NT2/D1 (cell line): ENCODE measurements at regions not wholly inside any gene's neighbourhood (a gene's known extent, or its start where the extent isn't known, plus 50 kb on each side); places are given as distances from the start of the nearest gene placed in this dataset.

Experiments
- SUZ12 ChIP-seq: IDR thresholded peaks from 2 replicates; pipeline ENCODE4 v1.6.1; 2011; ENCODE audit not compliant: insufficient read length, insufficient read depth; ENCODE audit errors: extremely low read depth
- ZNF274 ChIP-seq: IDR thresholded peaks from 2 replicates; pipeline ENCODE4 v1.6.1; 2011; ENCODE audit warnings: mild to moderate bottlenecking, low read depth, low read length

DNA sequence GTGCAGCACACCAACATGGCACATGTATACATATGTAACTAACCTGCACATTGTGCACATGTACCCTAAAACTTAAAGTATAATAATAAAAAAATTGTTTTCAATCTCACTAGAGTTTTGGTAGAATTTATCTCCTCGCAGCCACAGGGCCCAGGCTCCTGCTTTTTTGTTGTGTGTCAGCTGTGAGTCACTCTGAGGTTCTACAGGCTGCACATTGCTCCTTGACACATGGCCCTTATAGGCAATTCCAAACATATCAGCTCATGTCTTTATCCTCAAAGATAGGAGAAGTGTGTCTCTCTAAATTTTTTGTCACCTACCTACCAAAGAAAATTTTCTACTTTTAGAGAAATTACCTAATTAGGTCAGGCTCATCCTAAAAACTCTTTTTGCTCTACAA, 252.1 kb upstream of the ADGRL3 start:
- TF ChIP-seq ZNF274: no peak
- TF ChIP-seq SUZ12: no peak
